HG03064 (cell line): ENCODE measurements at regions not wholly inside any gene's neighbourhood (a gene's known extent, or its start where the extent isn't known, plus 50 kb on each side); places are given as distances from the start of the nearest gene placed in this dataset.

Source experiments
- ATAC-seq: cut with Tn5 transposase; IDR thresholded peaks from one replicate; pipeline ENCODE4 v1.9.1; 2021; ENCODE audit warnings: low read depth; ENCODE audit not compliant: unreplicated experiment

DNA sequence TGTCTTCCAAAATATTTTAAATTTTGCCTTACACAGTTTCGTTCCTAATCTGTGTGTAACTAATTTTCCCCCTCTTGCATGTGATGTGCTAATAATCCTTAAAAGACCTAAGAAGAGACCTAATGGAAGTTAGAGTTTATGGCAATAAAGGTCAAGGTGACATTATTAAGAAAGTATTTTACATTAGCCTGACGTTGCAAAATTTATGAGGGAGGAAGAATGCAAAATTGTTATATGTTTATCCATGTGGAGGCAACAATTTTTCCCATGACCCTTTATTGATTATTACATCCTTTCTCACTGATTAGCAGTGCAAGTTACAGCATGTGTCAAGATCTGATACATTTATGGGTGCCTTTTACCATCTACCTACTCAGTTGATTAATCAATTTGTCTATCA is 373.8 kb upstream of the ROBO1 start:
- no peak for ATAC-seq

DNA sequence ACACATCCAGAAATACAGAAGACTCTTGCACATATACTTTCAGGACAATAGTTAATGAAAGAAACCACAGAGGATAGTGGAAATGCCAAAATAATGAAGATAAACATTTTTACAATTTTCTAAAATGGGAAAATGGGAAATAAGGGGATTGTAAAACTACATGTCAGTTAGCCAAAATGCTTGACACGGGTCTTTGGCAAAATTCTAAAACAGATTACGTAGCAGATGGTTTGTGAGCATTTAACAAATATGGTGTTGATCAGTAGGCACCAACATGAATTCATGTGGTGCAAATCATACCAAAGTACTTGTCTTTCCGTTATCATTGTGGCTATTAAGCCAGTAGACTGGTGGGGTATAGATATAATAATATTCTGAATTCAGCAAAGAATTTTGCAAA is 348.5 kb upstream of the ROBO1 start:
- no peak for ATAC-seq

DNA sequence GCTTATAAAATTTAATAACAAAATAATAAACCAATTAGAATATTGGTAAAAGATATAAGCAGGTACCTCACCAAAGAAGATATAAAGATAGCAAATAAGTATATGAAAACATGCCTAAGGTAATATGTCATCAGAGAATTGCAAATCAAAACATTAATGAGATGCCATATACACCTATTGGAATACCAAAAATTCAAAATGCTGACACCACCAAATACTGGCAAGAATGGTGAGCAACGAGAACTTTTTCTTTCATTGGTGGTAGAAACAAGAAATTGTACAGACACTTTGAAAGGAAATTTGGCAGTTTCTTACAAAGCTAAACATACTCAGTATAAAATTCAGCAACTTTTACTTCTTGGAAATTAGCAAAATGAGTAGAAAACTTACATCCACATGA is 346.9 kb upstream of the ROBO1 start:
- no peak for ATAC-seq

DNA sequence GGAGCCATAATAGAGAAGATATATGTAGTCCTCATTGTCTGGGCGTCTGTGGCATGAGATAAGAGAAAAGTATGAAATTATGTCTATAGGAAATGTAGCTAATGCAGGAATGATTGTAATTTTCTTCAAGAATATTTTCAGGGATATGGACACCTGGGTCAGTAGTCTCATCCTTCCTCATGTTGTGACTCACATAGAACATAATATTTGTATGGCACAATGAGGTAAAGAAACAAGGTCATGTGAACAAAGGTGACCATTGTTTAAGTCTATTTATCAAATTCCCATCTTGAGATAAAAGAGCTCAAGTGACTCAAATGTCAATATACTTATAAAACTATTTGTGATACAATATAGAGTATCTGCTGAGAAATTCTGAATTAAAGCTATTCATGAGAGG is 345.5 kb upstream of the ROBO1 start:
- ATAC-seq, result no peak

DNA sequence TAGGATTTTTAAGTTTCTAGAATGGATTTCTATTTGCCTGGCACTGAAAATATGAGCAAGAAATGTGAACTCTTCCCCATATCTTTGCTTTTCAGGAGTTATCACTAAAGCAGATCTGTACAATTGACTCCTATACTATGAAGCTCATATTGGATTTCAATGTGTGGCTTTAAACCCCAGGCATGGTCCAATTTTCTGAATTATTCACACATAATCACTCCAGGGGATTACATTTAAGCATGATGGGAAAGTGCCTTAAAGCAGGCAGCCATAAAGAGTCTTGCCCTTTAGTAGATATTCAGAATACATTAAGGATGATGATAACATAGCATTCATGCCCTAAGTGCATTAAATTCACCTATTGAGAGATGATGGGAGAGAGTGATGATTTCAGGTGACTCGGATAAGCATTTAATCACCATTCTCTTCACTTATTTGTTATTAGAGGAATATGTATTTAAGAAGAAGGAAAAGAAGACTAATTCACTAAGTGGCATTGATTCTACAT is 331.8 kb upstream of the ROBO1 start:
- ATAC-seq, result no peak

DNA sequence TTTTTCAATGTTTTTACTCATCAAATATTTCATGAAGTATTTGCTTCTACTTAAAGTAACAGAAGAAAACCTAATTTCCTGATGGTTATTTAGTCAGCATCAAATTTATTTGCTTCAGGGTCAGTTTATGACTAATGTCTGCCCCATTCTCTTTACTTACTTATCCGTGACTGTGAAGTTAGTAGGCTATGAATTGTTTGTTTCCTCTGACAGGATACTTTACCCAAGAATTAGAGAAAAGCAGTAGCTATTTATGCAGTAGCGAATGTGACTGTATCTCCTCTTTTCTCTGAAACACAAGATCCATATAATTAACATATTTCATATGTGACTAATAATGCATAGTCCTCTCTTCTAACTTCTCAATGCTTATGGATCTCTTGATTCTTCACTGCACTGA is 329.9 kb upstream of the ROBO1 start:
- ATAC-seq, result no peak

DNA sequence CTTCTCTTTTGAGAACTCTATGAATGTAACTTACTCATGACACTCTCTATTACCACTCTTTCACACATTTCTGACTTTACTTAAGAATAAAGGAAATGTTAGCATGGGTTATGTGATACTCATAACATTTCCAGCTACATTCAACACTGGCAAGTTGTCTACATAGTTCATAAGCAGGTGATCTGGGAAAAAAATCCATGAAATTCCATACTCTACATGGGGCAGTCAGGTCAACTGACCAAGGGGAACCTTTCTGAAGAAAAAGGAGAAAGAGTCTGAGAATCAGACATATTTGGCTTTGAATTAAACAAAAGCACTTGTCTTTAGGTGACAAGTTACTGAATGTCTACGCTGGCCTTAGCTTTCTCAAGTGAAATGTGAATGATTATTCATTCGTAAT is 329.1 kb upstream of the ROBO1 start:
- no peak for ATAC-seq

DNA sequence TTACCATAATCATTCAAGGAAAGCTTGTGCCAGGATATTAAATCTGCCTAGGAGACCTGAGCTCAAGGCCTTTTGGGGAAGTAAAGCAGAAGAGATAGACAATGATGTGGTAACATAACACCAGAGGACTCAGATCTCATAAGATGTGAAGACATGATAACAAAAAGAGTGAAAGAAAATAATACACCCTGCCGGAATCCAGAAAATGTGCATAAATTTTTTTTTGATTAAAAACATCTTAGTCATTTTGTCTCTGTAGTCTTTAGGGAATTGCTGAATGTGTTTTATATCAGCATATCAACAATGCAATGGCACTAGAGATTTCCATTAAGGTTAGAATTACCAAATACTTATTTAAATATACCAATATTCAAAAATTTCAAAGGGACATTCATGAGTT is 326.8 kb upstream of the ROBO1 start:
- no peak for ATAC-seq

DNA sequence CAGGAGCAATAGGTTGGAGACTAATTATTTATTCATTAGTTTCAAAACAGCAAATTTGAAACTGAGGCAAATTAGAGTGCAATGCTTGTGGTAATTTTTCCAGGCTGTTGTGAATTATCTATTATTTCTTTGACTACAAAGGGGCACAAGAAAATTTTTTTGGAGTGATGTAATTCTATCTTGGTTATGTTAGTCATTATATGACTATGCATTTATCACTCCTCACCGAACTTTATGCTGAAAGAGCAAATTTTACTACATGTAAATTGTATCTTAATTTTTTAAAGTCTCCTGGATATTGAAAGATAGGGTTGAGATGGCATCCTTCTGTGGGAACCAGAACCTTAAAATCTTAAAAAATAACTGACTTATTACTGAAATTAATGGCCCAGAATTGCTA is 320.0 kb upstream of the ROBO1 start:
- ATAC-seq, result no peak

DNA sequence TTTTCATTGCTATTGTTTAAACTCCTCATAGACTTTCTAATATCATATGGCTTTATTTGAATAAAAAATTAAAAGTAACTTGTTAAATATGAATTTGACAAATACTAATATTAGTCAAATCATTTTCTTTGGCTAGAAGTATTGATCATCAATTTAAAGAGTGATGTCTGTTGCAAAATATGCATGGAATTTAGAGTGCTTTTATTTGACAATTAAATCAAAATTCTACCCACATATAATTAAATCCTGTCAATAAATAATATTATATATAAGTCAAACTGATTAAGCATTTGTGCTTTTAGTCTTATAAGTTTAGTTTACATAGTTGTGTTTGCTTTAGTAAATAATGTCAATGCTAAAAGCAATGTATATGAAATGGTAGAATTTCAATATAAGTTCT is 318.6 kb upstream of the ROBO1 start:
- ATAC-seq, result no peak

DNA sequence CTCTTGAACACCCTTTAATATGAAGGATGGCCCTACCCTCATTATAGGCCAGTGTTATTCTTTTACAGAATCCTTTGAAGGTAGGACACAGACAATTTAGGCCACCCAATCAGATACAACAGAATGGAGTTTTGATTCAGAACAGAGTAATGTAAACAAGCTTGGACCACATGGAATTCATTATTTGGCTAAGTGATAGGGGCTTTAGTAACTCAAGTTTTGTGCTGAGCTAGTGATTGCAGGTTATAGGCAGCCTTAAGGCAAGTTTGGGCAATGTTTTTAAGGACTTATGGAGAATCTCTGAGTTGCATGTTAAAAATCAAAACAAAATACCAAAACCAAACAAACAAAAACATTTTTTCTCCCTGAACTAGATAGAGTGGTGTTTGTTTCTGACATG is 312.1 kb upstream of the ROBO1 start:
- ATAC-seq, result no peak

DNA sequence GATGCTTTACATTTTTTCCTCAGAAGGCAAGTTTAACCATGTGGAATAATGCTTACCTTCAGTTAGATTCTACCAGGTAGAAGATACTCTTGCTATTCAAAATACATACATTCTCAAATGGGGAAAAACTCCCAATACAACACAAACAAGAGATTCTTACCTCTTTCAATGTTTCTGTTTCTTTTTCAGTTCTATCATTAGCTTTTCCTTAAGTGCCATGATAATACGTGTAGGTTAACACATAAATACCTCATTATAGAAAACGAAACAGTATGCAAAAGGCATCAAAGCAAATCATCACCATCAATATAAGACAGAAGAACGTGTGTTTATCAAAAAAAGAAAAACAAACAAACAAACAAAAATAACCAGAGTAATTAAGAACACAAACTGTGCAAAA is 300.7 kb upstream of the ROBO1 start:
- ATAC-seq, result no peak

DNA sequence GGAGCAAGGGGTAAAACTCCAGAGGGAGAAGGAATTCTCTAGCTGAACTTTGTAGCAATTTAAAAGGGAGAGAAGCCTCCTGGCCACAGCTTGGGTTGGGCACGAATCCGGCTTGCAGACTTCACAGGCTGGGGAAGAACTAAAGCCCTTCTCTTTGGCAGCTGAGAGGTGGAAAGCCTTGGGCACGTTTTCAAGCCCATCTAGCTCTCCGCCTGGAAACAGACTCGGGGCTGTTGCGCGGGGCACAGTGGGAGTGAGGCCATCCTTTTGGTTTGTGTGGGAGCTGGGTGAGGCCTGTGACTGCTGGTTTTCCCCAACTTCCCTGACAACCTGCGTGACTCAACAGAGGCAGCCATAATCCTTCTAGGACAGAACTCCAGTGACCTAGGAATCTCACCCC is 295.7 kb upstream of the ROBO1 start:
- no peak for ATAC-seq

DNA sequence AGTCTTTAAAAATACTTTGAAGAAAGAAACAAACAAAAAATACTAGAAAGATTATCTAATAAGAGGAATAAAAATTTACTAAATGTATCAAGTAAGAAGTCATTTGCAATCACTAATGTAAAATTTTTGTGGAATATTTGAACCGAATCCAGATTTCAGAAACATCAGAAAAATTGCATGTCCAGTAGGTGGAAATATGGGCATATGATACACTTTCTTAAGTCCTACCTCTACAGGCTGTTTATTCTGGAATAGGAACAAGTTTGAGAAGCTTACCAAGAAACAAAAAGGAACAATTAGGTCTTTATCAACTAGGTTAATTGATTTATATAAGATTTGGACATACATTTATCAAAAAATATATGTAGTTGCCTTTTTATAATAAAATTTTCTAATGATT is 292.9 kb upstream of the ROBO1 start:
- no peak for ATAC-seq

DNA sequence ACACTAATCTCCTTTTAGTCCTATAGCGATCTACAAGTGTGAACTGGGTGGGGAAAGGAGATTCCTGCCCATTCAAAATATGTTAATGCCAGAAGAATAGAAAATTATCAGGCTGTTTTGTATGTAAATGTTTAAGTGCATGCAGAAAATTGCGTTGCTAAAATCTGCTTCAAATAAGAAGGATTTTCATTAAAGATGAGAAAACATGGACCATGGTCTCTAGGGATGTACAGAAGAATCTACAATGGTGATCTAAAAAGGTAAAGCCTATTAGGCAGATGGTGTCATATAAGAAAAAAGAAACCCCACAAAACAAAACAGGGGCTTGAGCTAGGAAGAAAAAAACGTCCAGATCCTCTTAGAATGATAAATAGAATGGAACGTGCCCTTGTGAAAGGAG is 287.5 kb upstream of the ROBO1 start:
- no peak for ATAC-seq

DNA sequence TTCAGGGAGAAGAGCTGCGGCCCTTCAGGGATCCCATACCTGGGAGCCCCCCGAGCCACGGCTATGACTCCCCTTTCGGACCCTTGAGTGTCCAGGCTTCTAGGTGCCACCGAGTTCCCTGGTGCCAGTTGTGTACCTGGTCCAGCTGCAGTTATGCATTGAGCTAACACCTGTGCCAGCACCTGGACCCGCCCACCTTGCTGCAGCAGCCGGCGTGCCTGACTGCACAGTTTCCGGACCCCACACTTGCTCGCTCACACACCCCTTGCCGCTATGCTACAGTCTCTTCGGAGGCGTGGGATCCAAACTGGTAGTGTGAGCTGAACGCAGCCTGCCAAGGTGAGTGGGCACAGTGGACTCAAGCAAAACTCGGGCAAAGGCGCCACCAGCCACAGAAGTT is 284.5 kb upstream of the ROBO1 start:
- ATAC-seq, result no peak

DNA sequence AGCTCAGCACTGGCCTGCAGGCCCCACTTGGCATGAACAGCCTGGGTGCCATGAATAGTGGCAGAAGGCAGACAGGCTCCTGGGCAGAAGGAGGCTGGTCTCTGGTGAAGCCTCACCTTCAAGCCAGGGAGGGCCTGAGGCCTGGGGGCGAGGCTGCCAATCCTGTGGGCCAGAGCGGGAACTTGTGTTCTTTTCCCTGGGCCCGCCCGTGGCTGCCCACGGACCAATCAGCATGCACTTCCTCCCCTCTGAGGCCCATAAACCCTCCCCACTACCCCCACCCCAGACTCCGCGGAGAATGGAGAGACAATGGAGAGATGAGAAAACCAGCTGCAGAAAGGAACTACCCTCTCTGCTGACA is 283.8 kb upstream of the ROBO1 start:
- ATAC-seq, result no peak

DNA sequence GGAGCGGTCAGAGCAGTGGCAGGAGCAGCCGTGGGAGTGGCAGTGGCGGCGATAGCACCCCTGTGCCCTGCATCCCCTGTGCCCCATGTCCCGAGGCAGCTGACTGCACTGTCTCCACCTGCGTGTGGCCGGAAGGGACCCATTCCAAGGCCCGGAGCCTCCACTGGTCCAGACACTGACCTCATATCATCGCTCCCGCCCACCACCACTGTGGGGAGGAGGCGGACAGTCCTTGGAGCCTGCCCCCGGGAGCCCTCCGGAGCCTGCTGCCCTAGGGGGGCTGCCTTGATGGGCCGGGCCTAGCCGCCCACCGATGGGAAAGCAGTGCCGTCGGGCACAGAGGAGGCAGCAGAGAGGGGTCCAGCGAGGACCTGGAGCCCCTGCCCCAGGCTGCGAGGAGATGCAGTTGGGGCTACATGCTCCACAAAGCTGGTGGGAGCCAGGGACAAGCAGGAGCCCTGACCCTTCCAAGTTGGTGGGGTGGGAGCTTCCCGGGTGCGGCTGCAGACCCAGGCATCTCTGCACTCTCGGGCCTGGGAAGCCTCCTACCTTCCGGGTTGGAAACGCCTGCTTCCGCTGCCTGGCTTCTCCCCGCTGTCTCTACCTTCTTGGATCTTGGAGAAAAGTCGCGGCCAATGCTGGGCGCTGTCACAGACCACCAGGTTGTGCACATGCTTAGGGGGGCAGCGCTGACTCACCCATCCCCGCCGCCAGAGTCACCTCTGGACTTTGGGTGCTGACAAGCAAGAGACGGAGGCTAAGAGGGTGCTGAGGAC is 283.2 kb upstream of the ROBO1 start:
- no peak for ATAC-seq

DNA sequence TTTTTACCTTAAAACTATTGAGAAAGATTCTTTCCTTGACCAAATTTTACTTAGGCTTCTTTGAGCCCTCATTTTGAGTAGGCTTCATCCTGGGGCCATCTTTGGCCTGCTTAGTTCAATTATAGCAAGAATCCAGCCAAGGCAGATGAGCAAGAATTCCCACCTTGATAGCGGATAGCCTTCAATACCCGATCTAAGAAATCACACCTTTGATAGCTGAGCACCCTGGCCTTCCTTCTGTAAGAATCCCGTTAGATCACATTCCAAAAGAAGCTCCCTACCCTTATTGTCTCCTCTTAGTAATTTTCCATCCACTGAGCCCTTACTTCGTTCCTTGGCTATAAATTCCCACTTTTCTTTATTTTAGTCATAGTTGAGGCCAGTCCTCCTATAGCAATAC is 275.4 kb upstream of the ROBO1 start:
- ATAC-seq, result no peak

DNA sequence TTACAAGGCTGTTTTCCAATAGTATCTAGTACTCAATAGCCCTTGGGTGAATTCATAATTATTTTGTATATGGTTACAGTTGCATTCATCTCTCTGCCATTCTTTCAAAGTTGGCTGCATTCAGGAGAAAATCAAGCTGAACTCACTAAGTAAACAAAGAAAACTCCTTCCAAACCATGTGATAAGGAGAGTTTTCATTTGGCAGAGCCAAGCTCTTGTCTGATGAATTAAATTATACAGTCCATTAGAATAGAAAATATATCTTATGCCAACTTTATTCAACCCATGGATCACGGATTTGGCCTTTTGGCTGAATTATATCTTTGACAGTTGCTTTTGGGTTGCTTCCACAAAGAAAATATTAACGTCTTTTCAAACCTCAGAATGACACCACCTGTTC is 272.3 kb upstream of the ROBO1 start:
- ATAC-seq, result no peak

DNA sequence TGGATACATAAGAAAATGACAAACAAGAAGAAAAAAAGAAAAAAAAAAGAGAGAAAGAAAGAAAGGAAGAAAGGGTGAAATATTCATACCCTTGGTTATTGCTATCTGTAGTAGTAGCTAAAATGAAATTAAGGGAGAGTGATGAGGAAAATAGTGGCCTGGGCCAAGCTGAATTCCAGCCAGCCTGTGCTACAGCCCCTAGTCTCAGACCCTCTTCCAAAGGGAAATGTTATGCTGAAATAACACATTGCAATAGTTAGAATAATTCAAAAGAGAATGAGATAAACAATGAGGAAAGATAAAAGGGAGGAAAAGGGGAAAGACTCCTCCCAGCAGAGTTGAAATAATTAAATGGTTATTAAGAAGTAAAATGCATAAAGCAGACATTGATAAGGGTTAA is 268.4 kb upstream of the ROBO1 start:
- ATAC-seq, result no peak

DNA sequence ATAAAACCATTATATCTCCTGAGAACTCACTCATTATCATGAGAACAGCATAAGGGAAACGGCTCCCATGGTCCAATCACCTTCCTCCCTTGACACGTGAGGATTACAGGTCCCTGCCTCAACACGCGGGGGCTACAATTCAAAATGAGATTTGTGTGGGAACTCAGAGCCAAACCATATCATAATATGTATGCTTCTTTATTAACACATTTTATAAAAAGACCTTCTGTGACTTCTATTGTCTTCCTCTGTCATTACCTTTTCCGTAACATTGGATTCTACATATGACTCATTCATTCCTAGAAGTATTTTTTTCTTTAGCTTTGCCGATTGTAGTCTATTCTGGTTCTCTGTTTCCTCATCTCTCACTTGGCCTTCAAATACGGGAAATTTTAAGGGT is 267.2 kb upstream of the ROBO1 start:
- ATAC-seq, result no peak

DNA sequence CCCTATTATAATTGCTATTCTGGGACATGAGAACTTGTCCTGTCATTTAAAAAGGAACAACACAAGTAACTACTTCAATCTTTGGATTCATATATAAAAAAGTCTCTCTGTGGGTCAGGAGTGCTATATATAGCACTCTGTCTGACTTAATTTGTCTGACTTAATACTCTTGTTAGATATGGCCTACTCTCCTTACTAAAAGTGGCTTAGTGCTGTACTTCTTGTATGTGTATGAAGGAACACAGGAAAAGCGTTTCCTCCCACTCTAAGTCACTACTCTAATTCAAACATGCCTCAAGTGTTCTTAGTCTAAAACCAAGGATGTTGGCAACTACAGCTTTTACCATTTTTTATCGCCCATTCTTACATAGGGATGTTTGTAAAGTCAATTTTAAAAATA is 255.2 kb upstream of the ROBO1 start:
- ATAC-seq, result no peak
